ENCODE measurements at regions not wholly inside any gene's neighbourhood (a gene's known extent, or its start where the extent isn't known, plus 50 kb on each side); places are given as distances from the start of the nearest gene placed in this dataset.

DNA sequence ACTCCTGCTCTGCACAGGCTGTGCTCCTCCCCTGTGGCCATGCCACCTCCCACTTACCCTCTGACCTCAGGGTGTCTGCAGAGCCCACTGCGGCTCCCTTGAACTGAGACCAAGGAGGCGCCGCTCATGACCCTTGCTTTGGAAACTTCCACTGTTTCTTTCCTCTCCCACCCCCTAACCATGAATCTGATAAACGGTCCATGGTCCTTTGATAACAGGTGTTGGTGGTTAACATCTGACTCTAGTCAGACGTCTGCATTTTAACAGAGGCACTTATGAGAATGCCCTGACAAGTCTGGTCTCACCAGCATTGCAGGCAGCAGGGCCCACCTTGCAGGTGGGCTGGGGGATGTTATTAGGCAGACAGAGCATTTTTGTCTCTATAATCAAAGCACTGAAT is 113.6 kb upstream of the APCDD1 start:
- no peak for DNase-seq (ENCODE audit: low spot score)
- in situ Hi-C loops (cut with MboI; ENCODE audit: low sequenced_read_pairs, unreplicated experiment) = no loop called here

DNA sequence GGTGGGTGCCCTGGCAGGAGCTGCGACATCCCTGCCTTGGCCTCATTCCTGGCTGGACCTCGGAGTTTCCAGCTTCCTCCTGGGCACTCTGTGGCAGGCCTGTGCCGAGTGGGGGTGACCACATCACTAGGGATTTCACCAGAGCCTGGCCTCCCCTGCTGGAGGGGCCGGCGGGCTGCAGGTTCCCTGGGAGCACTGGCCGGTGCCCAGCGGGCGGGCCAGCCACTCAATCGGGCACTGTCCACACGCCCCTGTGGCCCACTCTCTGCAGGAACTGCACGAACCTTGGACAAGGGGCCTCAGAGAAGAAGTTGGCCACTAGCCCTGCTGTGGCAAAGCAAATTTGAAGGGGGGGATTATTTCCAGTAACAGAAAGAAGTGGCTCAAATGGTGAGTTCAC is 110.7 kb upstream of the APCDD1 start:
- TF ChIP-seq, protein P1, sequence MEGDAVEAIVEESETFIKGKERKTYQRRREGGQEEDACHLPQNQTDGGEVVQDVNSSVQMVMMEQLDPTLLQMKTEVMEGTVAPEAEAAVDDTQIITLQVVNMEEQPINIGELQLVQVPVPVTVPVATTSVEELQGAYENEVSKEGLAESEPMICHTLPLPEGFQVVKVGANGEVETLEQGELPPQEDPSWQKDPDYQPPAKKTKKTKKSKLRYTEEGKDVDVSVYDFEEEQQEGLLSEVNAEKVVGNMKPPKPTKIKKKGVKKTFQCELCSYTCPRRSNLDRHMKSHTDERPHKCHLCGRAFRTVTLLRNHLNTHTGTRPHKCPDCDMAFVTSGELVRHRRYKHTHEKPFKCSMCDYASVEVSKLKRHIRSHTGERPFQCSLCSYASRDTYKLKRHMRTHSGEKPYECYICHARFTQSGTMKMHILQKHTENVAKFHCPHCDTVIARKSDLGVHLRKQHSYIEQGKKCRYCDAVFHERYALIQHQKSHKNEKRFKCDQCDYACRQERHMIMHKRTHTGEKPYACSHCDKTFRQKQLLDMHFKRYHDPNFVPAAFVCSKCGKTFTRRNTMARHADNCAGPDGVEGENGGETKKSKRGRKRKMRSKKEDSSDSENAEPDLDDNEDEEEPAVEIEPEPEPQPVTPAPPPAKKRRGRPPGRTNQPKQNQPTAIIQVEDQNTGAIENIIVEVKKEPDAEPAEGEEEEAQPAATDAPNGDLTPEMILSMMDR (IDR thresholded peaks at IDR 0.05; ENCODE audit: borderline replicate concordance, control extremely low read depth, extremely low read depth, insufficient read depth, missing control alignments) = no peak
- no peak for DNase-seq (ENCODE audit: low spot score)
- in situ Hi-C loops (cut with MboI; ENCODE audit: low sequenced_read_pairs, unreplicated experiment) = no loop called here

More for the DNA sequence above, 113.6 kb upstream of the APCDD1 start:
- TF ChIP-seq, protein P1 (IDR thresholded peaks at IDR 0.05; ENCODE audit: borderline replicate concordance, control extremely low read depth, extremely low read depth, insufficient read depth, missing control alignments) = no peak

DNA sequence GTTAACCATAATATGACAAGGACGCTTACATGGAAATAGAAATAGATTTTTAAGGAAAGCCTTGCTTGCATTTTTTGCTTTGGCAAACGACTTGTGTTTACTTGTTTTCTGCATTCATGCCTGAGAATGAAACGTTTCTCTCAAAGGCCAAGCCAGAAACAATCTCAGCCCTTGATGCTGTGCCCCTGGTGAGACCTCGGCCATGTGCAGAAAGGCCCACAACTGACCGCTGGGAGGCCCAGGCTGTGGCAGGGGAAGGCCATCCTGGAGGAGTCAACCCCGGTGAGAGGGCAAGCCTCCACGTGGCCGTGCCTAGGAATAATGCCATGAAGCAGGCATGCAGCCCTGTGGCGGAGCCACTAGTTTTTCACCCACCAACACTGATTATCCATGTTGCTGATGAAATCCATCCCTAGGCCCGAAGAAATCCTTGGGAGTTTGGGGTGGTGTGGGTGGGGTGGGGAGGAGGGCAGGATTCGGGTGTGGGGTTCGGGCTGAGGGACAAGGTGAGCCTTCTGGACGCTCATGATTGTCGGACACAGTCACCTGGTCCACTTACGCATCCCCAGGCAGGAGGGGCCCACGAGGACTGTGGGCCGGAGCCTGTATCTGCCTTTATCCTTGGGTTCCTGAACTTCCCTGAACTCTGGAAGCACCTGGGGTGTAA is 107.6 kb upstream of the APCDD1 start:
- TF ChIP-seq, protein P1 (IDR thresholded peaks at IDR 0.05; ENCODE audit: borderline replicate concordance, control extremely low read depth, extremely low read depth, insufficient read depth, missing control alignments) = no peak
- no peak for DNase-seq (ENCODE audit: low spot score)
- in situ Hi-C loops (cut with MboI; ENCODE audit: low sequenced_read_pairs, unreplicated experiment) = no loop called here

DNA sequence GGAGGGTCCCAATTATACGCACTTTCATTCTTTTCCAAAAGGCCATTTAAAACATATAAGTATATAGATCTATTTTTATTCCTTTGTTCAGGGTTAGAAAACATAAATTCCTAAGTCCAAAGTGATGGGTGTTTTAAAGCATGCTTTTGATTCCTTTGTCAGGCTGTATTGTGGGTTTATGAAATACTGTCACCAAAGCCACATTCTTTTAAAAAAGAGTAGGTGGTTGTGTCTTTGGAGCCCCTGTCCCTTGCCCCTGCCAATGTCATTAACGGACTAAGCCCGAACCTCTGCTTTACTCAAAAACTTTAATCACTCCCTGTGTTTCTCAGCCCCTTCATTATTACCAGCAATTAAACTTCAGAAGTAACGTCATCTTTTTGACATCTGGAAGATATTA is 104.9 kb upstream of the APCDD1 start:
- in situ Hi-C loops (cut with MboI; ENCODE audit: low sequenced_read_pairs, unreplicated experiment) = no loop called here

DNA sequence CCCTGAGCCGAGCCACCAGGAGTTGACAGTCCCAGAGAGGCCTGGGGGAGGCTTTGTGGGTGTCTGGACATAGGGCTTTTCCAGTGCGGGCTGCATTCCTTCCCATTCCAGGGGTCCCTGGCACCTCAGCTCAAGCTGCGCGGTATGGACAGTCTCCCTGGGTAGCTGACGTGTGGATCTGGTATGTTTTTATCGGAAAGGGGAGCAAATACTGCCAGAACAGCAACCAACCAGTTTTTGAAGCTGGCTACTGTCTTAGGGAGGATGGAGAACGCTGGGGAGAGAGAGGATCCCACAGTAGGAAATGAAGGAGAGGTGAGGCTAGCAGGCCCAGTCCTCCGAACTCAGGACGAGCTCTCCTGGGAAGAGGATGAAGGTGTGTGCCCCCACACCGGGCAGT is 103.8 kb upstream of the APCDD1 start:
- TF ChIP-seq, protein P1 (IDR thresholded peaks at IDR 0.05; ENCODE audit: borderline replicate concordance, control extremely low read depth, extremely low read depth, insufficient read depth, missing control alignments) = no peak
- in situ Hi-C loops (cut with MboI; ENCODE audit: low sequenced_read_pairs, unreplicated experiment) = no loop called here
- no peak for DNase-seq (ENCODE audit: low spot score)

More for the DNA sequence above, 104.9 kb upstream of the APCDD1 start:
- TF ChIP-seq, protein P1 (IDR thresholded peaks at IDR 0.05; ENCODE audit: borderline replicate concordance, control extremely low read depth, extremely low read depth, insufficient read depth, missing control alignments) = no peak
- DNase-seq (ENCODE audit: low spot score) = no peak

DNA sequence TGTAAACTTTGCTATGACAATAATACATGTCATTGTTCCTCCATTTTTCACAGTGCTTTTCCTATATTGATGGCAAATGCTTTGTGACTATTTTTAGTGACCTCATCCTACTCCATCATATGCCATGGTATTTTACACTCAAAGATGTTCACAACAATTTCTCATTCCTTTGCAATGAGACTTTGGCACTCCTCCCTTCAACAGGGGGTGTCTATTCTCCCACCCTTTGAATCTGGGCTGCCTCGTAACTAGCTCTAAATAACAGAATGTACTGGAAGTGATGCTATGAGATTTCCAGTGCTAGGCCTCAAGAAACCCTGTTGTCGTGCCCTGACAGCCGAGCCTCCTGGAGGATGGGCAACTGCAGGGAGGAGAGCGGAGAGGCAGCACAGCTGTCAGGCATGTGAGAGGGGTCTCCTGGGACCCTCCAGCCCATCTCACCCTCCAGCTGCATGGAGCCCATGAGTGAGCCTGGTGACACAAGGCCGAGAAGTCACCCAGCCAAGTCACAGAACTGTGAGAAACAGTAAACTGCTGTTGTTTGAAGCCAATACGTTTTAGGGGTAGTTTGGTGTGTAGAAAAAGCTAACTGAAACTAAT is 103.1 kb upstream of the APCDD1 start:
- no peak for DNase-seq (ENCODE audit: low spot score)
- TF ChIP-seq, protein P1 (IDR thresholded peaks at IDR 0.05; ENCODE audit: borderline replicate concordance, control extremely low read depth, extremely low read depth, insufficient read depth, missing control alignments) = no peak
- in situ Hi-C loops (cut with MboI; ENCODE audit: low sequenced_read_pairs, unreplicated experiment) = no loop called here
